22Rv1 (cell line): ENCODE measurements at regions not wholly inside any gene's neighbourhood (a gene's known extent, or its start where the extent isn't known, plus 50 kb on each side); places are given as distances from the start of the nearest gene placed in this dataset.

Experiments used
- H3K27ac ChIP-seq: fragments of 450-650 bp; 2 replicates; pipeline ENCODE4 v1.5.1; 2017
- CTCF ChIP-seq: fragments of 450-650 bp; IDR thresholded peaks from 2 replicates; pipeline ENCODE4 v1.5.1; 2017; ENCODE audit warnings: mild to moderate bottlenecking
- ZFX ChIP-seq: fragments of 450-650 bp; IDR thresholded peaks from 2 replicates; pipeline ENCODE4 v1.6.1; 2017; ENCODE audit warnings: antibody characterized with exemption, borderline replicate concordance

DNA sequence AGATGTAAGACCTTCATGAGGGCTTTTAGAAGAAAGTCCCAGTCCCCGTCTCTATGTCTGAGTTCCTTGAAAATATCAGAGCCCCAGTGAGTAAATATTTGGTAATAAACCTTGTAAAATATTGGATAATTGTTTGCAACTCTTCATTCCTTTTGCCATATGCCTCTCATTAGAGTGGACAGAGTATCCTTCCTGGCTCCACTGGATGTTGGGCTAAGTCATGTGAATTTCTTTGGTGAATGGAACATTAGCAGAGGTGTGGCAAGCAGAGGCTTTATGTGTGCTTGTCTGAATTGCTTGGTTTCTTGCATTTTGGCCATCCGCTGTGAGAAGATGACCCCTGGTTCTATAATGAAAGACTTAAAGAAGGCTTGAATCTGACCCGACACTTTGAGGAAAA lies 490.3 kb downstream of the METTL15 start:
- no peak overlapping the region for H3K27ac ChIP-seq

DNA sequence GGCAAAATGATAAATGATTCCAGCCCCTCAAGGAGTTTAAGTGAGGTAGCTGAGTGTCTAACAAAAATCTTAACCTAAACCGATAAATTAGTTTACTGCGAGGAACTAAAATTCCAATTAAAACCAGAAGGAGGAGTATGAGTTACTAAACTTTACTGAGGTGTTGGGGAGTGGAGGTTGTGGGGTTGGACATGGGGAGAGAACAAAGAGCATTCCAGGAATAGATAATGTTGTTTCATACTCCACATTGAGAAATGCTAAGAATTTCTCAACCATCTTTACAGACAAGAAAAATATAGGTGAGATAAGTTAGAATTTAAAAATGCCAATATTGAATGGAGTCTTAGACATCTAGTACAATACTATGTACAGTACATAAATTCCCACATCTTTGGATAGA lies 488.6 kb downstream of the METTL15 start:
- H3K27ac ChIP-seq: no peak overlapping the region
- TF ChIP-seq CTCF (no peak), ZFX (no peak)

More for the DNA sequence above, 490.3 kb downstream of the METTL15 start:
- TF ChIP-seq ZFX (no peak), CTCF (no peak)

- no peak for TF ChIP-seq ZFX
- TF ChIP-seq CTCF: no peak
- H3K27ac ChIP-seq: no peak overlapping the region
Observed at GRCh38 chr11:28592141-28592540, 484.0 kb downstream of the METTL15 start.

GRCh38 chr11:28584992-28585391 lies 476.8 kb downstream of the METTL15 start:
- TF ChIP-seq CTCF (no peak), ZFX (no peak)

DNA sequence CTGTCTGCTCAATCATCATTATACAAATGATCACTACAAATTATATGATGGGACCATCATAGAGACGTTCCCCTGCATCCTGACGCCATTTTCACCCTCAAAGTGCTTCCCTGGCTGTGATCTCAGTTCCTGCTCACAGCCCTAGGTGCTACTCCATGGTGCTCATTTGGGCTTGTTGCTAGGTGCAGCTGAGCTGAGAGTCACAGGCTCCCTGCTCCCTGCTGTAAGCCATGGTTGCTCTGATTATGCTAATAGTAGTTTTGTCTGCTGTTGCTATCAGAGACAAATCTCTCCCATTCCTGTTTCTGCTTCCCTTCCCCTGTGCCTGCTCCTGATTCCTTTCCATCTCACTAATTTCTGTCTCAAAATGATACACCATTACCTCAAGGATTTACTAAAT lies 474.3 kb downstream of the METTL15 start:
- TF ChIP-seq ZFX (no peak), CTCF (no peak)
- H3K27ac ChIP-seq: no peak overlapping the region

More at GRCh38 chr11:28584992-28585391, 476.8 kb downstream of the METTL15 start:
- H3K27ac ChIP-seq: no peak overlapping the region

DNA sequence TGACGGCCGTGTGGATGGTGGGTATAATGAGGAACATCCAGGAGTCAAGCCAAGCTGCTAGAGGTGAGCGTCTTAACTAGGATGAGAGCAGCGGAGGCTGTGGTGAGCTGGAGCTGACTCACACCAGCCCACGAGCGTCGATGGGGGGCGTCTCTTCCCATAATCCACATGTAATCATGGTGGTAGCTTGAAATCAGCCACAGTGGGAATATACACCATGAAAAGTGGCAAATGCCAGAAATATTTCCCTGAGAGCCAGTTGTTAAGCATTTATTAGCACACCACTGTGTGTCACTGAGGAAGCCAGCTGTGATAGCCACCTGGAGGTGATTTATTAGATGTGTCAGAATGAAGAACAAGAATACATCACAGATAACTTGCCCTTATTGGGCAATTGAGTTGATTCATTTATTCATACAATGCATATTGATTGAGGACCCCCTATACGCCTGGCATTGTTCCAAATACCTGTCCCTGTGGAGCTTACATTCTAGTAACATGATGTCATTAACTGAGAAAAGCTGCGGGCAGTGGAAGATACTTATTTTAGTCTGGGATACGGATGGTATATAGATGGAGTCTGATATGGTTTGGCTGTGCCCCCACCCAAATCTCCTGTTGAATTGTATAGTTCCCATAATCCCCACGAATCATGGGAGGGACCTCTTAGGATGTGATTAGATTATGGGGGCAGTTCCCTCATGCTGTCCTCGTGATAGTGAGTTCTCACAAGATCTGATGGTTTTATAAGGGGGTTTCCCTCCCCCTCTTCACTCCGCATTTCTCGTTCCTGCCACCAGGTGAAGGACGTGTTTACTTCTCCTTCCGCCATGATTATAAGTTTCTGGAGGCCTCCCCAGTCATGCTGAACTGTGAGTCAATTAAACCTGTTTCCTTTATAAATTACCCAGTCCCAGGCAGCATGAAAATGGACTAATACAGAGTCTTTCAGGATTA lies 473.4 kb downstream of the METTL15 start:
- H3K27ac ChIP-seq: no peak overlapping the region
- peak; percentile 13; the same call in 1 of the 2 replicates for TF ChIP-seq CTCF
- TF ChIP-seq ZFX: no peak

DNA sequence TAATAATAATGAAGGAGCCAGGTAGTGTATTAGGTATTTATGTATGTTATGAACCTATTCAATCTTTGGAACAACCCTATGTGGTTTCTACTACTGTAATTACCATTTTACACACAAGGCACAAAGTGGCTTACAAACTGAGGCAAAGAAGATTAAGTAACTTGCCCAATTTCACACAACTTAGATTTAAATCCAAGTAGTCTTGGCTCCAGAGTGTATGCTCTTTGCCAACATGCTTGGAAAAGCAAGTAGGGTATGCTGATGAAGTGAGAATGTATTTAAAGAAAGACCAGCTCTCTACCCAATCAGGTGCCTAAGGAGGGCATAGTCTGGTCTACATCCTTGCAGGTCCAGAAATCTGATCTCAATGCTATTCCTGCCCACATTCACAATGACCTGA lies 463.2 kb downstream of the METTL15 start:
- TF ChIP-seq CTCF (no peak), ZFX (no peak)
- no peak overlapping the region for H3K27ac ChIP-seq
